Right ventricle myocardium inferior (tissue), 1 donor: ENCODE measurements at regions not wholly inside any gene's neighbourhood (a gene's known extent, or its start where the extent isn't known, plus 50 kb on each side); places are given as distances from the start of the nearest gene placed in this dataset.
"Not testable (repeated sequence)": the region's sequence is repeated elsewhere in the genome, so short reads cannot be mapped to it uniquely, and the experiment has no call there.

ENCODE experiments used
- ATAC-seq: fragments of 200-7000 bp; cut with Tn5 transposase; one replicate; pipeline ENCODE4 v1.9.1; 2020; ENCODE audit warnings: mild to moderate bottlenecking, moderate library complexity
- DNase-seq: peaks from one replicate; pipeline ENCODE4 v3.0.0; 2021; ENCODE audit errors: missing footprints
- intact Hi-C: fragments of 100-400 bp; cut with DNase I; formaldehyde crosslinking; loops from one replicate; pipeline ENCODE4 v1.11.0; 2022
- donor health status: DM: no; HTN: yes; CAD: no; lungs with severe emphysema.

DNA sequence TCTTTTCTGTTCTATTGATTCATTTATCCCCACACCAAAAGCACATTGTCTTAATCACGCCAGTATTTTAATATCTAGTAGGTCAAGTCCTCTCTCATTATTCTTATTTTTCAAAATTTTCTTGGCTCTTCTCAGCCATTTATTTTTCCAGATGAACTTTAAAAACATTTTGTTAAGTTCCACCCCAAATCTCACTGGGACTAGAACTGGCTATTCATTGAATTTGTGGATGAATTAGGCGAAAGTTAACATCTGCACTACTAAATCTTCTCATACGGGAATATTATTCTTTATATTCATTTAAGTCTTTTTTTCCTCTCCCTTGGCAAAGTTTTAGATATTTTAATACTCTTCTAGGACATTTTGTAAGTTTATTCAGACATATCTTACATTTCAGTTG, 295.2 kb upstream of the MGMT start:
- no peak for DNase-seq
- intact Hi-C loops, result no loop called here
- peak; percentile 69 for ATAC-seq

DNA sequence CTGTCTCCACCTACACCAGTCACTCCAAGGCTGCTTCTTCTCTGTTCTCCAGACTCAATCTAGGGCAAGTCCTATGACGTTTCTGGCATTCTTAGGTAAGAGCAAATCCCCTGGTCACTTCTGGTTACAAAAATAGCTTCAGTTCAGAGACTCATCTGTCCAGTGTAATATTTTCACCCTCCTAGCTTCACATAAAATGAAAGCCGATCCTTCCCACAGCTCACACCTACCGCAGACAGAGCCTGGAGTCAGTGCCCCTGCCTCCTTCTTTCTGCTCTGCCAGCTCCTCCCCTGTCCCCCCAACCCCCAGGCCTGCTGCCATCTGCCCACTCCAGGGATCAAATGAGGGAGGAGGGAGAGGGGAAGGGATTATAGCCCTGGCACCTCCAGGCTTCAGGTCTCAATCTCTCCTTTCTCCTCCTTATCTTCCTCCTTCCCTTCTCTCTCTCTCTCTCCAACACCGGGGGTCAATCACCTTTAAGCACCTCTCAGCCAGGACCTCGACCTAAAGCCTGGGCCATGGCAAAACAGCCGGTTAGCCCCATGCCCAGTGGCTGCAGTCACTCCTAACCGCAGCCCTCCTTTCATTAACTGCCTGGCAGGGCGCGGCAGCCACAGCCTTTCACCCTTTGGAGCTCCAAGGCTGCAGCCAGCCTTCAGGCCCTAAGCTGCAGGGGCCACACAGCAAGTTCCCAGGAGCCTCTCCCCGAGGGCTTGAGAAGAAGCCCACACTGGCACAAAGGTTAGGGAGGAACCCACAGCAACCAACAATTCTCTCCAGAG, 292.6 kb upstream of the MGMT start:
- DNase-seq (no peak), ATAC-seq (peak; percentile 70)
- intact Hi-C loops, result no loop called here

DNA sequence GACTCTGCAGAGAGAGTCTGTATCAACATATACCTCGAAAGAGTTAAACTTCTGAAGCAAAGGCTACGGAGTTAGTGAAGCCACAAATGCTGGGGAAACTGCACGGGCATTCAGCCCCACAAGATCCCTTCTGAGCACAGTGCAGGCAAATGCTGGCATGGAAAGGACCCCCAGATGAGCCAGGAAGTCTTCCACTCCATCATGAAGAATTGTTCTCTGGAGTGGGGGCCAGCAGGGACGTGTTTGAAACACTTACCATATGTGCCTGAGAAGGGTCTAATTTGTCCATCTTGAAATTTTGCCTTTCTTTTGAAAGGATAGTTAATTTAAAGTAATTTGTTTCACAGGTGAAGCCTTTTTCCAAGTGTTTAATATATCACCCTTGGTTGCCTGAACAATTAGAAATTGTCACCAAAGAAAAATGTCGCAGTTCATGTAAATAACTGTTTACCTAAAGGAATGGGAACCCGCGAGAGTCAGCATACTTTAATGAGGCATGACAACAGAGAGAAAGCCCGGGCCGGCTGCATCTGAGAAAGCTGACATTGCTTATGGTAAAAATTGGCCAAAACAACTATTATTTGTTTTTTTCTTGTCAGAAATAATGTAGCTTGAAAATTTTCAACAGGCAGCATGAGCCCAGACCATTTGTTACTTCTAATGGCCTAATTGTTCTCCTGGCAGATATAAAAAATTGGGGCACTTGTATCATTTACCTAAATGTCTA, 287.6 kb upstream of the MGMT start:
- no peak for ATAC-seq
- intact Hi-C loops, result no loop called here
- DNase-seq, result no peak

DNA sequence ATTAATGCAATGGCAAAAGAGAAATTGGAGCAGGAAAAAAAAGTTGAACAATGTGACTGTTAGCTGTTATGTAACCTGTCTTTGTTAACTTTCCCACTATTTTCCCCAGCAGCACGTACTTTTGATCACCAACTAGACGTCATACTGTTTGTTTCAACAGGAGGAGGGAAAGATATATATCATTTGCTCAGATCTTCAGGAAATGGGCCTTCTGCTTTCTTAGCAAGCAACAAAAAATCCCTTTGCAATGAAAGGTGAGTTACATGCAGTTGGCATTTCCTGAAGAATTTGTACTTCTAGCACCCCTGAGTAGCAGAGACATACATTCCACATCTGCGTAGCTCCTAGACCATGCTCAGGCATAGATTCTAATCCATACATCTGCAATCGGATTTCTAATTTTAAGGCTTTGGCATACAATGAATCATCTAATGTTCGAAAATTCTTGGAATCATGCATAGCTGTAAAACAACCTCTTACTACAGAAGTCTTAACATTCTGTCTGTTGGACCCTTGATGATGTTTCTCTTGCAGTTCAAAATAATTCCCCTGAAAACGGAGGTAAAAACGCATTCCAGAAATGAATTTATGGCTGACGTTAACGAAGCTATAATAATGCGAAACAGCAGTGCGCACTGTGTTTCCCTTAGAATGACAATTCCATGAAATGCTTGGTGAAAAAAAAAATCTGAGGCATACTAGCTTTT, 286.9 kb upstream of the MGMT start:
- intact Hi-C loops, result no loop called here
- DNase-seq, result no peak
- ATAC-seq, result no peak

- DNase-seq (no peak), ATAC-seq (no peak)
- intact Hi-C loops, result no loop called here
Measured at GRCh38 chr10:129184196-129184595, 282.8 kb upstream of the MGMT start.

GRCh38 chr10:129187331-129187730, 279.7 kb upstream of the MGMT start:
- ATAC-seq (no peak), DNase-seq (no peak)
- intact Hi-C loops, result no loop called here

DNA sequence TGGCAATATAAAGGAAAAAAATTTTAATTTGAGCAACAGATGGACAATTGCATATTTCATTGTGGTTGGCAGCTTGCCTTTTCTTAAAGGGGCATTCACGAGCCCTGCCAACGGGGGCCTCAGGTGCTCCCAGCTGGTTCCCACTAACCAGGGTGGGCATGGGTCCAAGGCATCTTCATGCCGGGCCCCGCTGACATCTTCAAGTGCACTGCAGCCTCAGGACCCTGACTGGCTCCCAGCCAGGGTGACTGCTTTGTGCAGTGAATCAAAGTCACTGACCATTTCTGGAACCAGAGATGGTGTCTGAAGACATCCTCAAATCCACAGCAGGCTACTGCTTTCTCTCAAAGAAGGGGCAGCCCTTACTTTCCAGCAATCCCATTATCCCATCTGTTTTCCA, 275.2 kb upstream of the MGMT start:
- DNase-seq (no peak), ATAC-seq (peak; percentile 20)
- intact Hi-C loops, result no loop called here

GRCh38 chr10:129192344-129193128, 274.5 kb upstream of the MGMT start:
- peak; percentile 96 for ATAC-seq
- peak; percentile 79 for DNase-seq
- intact Hi-C loops, result no loop called here

GRCh38 chr10:129193148-129193547, 273.9 kb upstream of the MGMT start:
- DNase-seq, result no peak

DNA sequence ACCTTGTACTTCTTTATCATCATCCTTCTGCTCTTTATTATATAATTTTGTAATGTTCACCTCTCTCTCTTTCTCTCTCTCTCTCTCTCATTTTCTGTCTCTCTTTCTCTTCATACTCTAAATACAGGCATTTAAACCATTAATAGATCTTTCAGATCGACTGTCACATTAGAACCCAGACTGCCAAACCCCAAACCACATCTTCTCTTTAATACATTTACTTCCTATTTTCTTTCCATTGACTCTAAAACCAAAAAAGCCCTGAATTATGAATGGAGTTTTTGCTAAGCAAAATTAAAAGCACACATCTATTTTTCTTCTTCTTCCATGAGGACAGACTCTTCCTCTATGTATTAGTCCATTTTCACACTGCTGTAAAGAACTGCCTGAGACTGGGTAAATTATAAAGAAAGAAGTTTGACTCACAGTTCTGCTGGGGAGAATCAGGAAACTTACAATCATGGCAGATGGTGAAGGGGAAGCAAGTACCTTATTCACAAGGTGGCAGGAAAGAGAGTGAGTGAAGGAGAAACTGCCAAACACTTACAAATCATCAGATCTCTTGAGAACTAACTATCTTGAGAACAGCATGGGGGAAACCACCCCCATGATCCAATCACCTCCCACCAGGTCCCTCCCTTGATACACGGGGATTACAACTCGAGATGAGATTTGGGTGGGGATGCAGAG, 272.7 kb upstream of the MGMT start:
- no peak for ATAC-seq
- no peak for DNase-seq
- intact Hi-C loops, result no loop called here

More at GRCh38 chr10:129193148-129193547, 273.9 kb upstream of the MGMT start:
- peak; percentile 36 for ATAC-seq
- intact Hi-C loops, result no loop called here

GRCh38 chr10:129199826-129200225, 267.2 kb upstream of the MGMT start:
- DNase-seq (no peak), ATAC-seq (no peak)
- intact Hi-C loops, result no loop called here

GRCh38 chr10:129203819-129204218, 263.2 kb upstream of the MGMT start:
- intact Hi-C loops, result no loop called here
- DNase-seq, result no peak
- no peak for ATAC-seq

DNA sequence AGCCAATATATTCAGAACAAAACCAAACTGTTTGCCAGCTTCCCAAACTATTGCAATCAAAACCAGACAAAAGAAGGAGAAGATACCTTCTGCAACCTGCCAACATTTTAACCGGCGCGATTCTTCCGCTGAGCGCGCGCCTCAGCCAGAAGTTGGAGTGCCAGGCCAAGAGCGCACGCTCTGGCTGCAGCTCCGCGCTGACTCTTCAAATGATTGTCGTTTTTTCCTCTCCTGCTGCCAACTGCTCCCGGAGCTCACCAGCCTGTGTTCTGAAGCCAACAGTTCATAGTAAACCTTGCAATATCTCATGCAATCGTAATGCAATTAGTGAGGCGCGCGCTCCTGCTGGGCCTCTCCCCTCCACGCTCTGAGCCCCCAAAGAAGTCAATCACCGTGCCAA, 259.7 kb upstream of the MGMT start:
- DNase-seq (no peak), ATAC-seq (no peak)
- intact Hi-C loops, result no loop called here

GRCh38 chr10:129210876-129211275, 256.2 kb upstream of the MGMT start:
- intact Hi-C loops, result no loop called here
- ATAC-seq, result no peak

DNA sequence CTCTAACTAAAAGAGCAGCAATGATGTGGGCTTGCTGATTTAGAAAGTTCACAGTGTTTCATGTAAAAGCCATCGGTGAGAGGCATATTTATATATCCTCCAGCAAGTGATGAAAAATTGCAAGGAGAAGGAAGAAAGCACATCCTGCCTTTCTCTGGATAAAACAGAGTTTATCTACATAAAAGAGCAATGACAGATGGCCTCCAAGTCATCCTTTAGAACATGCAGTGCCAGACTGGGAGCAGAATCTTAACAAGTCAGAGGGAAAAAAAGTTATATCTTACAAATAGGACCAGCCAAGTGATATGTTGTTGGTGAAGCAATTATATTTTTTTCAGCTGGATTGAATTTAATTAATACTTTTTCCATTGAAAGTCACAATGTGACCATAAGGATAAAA, 253.8 kb upstream of the MGMT start:
- DNase-seq (no peak), ATAC-seq (no peak)
- intact Hi-C loops, result no loop called here

More at GRCh38 chr10:129210876-129211275, 256.2 kb upstream of the MGMT start:
- DNase-seq, result no peak

- not testable (repeated sequence) for ATAC-seq
Measured at GRCh38 chr10:129213996-129214395, 253.0 kb upstream of the MGMT start.

DNA sequence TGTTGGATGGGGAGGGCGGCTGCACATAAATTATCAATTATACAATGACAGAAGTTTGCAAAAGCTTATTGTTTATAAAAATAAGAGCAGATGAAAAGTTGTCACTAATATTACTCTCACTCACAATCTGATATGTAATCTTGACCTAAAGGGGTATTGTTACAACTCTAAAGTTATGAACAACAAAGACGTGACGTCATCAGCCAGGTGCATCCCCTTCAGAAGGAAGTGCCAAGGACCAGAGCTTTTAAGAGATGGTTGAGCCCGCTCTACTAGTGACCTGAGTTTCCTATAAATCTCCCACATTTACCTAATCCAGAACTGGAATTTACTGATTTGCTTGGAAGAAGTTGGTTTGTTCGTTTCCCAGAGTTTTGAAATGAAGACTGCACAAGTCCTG, 247.7 kb upstream of the MGMT start:
- intact Hi-C loops, result no loop called here

More at GRCh38 chr10:129213996-129214395, 253.0 kb upstream of the MGMT start:
- DNase-seq, intact Hi-C loops: not testable (repeated sequence)

GRCh38 chr10:129222436-129222835, 244.6 kb upstream of the MGMT start:
- intact Hi-C loops, result no loop called here
- DNase-seq (no peak), ATAC-seq (no peak)

More for the DNA sequence above, 247.7 kb upstream of the MGMT start:
- no peak for DNase-seq
- no peak for ATAC-seq
